ENCODE measurements at regions not wholly inside any gene's neighbourhood (a gene's known extent, or its start where the extent isn't known, plus 50 kb on each side); places are given as distances from the start of the nearest gene placed in this dataset.

- no peak for DNase-seq (ENCODE audit: extremely low read depth in 1 of 2, low read depth in 1 of 2)
Measured at GRCh38 chr2:71800851-71801250, 346.8 kb downstream of the CYP26B1 start.

- no peak for DNase-seq (ENCODE audit: extremely low read depth in 1 of 2, low read depth in 1 of 2)
Measured at GRCh38 chr2:71800106-71800809, 346.9 kb downstream of the DYSF start.

- no peak for DNase-seq (ENCODE audit: extremely low read depth in 1 of 2, low read depth in 1 of 2)
Measured at GRCh38 chr2:71799013-71799575, 345.7 kb downstream of the DYSF start.

GRCh38 chr2:71798266-71799012 lies 345.1 kb downstream of the DYSF start:
- DNase-seq (ENCODE audit: extremely low read depth in 1 of 2, low read depth in 1 of 2), result no peak

- no peak for DNase-seq (ENCODE audit: extremely low read depth in 1 of 2, low read depth in 1 of 2)
Measured at GRCh38 chr2:71797035-71797810, 343.9 kb downstream of the DYSF start.

GRCh38 chr2:71796174-71796593 lies 342.8 kb downstream of the DYSF start:
- no peak for DNase-seq (ENCODE audit: extremely low read depth in 1 of 2, low read depth in 1 of 2)

- no peak for DNase-seq (ENCODE audit: extremely low read depth in 1 of 2, low read depth in 1 of 2)
Measured at GRCh38 chr2:71795486-71795885, 342.1 kb downstream of the DYSF start.

GRCh38 chr2:71794611-71795010 lies 341.2 kb downstream of the DYSF start:
- DNase-seq (ENCODE audit: extremely low read depth in 1 of 2, low read depth in 1 of 2), result no peak

- no peak for DNase-seq (ENCODE audit: extremely low read depth in 1 of 2, low read depth in 1 of 2)
Measured at GRCh38 chr2:71793926-71794325, 340.6 kb downstream of the DYSF start.

- no peak for DNase-seq (ENCODE audit: extremely low read depth in 1 of 2, low read depth in 1 of 2)
Measured at GRCh38 chr2:71792926-71793761, 339.8 kb downstream of the DYSF start.

- DNase-seq (ENCODE audit: extremely low read depth in 1 of 2, low read depth in 1 of 2), result no peak
Measured at GRCh38 chr2:71791501-71792135, 338.3 kb downstream of the DYSF start.

GRCh38 chr2:71791061-71791450 lies 337.7 kb downstream of the DYSF start:
- DNase-seq (ENCODE audit: extremely low read depth in 1 of 2, low read depth in 1 of 2), result no peak

GRCh38 chr2:71790226-71791060 lies 337.1 kb downstream of the DYSF start:
- no peak for DNase-seq (ENCODE audit: extremely low read depth in 1 of 2, low read depth in 1 of 2)

- no peak for DNase-seq (ENCODE audit: extremely low read depth in 1 of 2, low read depth in 1 of 2)
Measured at GRCh38 chr2:71789556-71790204, 336.3 kb downstream of the DYSF start.

- DNase-seq (ENCODE audit: extremely low read depth in 1 of 2, low read depth in 1 of 2), result no peak
Measured at GRCh38 chr2:71788601-71789240, 335.4 kb downstream of the DYSF start.

- no peak for DNase-seq (ENCODE audit: extremely low read depth in 1 of 2, low read depth in 1 of 2)
Measured at GRCh38 chr2:71788186-71788525, 334.8 kb downstream of the DYSF start.

GRCh38 chr2:71787476-71788185 lies 334.3 kb downstream of the DYSF start:
- no peak for DNase-seq (ENCODE audit: extremely low read depth in 1 of 2, low read depth in 1 of 2)

- no peak for DNase-seq (ENCODE audit: extremely low read depth in 1 of 2, low read depth in 1 of 2)
Measured at GRCh38 chr2:71787108-71787415, 333.7 kb downstream of the DYSF start.
